H1 (cell line): ENCODE measurements at regions not wholly inside any gene's neighbourhood (a gene's known extent, or its start where the extent isn't known, plus 50 kb on each side); places are given as distances from the start of the nearest gene placed in this dataset.

Experiments
- PHF8 ChIP-seq: fragments of 200-600 bp; sonication (generic); conservative IDR thresholded peaks from 2 replicates; pipeline ENCODE4 v1.7.1; 2012; ENCODE audit warnings: low read depth, mild to moderate bottlenecking, inconsistent platforms, low read length, moderate library complexity
- POU5F1 ChIP-seq: IDR thresholded peaks from 2 replicates; pipeline ENCODE4 v1.6.1; 2011; ENCODE audit warnings: low read depth, mild to moderate bottlenecking, low read length, moderate library complexity
- SIRT6 ChIP-seq: IDR thresholded peaks from one replicate; pipeline ENCODE4 v1.7.1; 2012; ENCODE audit warnings: low read length, inconsistent platforms
- SUZ12 ChIP-seq: fragments of 200-600 bp; sonication (generic); IDR thresholded peaks from 2 replicates; pipeline ENCODE4 v1.6.1; 2012; ENCODE audit warnings: mild to moderate bottlenecking, inconsistent platforms, low read length, moderate library complexity, mixed read lengths
- TF ChIP-seq, protein P1 (sequence below): fragments of 300-600 bp; sonication (generic); IDR thresholded peaks from 2 replicates; pipeline ENCODE4 v1.7.1; 2012; ENCODE audit warnings: low read length, moderate library complexity, mild to moderate bottlenecking, inconsistent platforms; ENCODE audit not compliant: insufficient replicate concordance

GRCh38 chr6:121614115-121614514 is 178.7 kb downstream of the GJA1 start (continued):
- TF ChIP-seq, protein P1, sequence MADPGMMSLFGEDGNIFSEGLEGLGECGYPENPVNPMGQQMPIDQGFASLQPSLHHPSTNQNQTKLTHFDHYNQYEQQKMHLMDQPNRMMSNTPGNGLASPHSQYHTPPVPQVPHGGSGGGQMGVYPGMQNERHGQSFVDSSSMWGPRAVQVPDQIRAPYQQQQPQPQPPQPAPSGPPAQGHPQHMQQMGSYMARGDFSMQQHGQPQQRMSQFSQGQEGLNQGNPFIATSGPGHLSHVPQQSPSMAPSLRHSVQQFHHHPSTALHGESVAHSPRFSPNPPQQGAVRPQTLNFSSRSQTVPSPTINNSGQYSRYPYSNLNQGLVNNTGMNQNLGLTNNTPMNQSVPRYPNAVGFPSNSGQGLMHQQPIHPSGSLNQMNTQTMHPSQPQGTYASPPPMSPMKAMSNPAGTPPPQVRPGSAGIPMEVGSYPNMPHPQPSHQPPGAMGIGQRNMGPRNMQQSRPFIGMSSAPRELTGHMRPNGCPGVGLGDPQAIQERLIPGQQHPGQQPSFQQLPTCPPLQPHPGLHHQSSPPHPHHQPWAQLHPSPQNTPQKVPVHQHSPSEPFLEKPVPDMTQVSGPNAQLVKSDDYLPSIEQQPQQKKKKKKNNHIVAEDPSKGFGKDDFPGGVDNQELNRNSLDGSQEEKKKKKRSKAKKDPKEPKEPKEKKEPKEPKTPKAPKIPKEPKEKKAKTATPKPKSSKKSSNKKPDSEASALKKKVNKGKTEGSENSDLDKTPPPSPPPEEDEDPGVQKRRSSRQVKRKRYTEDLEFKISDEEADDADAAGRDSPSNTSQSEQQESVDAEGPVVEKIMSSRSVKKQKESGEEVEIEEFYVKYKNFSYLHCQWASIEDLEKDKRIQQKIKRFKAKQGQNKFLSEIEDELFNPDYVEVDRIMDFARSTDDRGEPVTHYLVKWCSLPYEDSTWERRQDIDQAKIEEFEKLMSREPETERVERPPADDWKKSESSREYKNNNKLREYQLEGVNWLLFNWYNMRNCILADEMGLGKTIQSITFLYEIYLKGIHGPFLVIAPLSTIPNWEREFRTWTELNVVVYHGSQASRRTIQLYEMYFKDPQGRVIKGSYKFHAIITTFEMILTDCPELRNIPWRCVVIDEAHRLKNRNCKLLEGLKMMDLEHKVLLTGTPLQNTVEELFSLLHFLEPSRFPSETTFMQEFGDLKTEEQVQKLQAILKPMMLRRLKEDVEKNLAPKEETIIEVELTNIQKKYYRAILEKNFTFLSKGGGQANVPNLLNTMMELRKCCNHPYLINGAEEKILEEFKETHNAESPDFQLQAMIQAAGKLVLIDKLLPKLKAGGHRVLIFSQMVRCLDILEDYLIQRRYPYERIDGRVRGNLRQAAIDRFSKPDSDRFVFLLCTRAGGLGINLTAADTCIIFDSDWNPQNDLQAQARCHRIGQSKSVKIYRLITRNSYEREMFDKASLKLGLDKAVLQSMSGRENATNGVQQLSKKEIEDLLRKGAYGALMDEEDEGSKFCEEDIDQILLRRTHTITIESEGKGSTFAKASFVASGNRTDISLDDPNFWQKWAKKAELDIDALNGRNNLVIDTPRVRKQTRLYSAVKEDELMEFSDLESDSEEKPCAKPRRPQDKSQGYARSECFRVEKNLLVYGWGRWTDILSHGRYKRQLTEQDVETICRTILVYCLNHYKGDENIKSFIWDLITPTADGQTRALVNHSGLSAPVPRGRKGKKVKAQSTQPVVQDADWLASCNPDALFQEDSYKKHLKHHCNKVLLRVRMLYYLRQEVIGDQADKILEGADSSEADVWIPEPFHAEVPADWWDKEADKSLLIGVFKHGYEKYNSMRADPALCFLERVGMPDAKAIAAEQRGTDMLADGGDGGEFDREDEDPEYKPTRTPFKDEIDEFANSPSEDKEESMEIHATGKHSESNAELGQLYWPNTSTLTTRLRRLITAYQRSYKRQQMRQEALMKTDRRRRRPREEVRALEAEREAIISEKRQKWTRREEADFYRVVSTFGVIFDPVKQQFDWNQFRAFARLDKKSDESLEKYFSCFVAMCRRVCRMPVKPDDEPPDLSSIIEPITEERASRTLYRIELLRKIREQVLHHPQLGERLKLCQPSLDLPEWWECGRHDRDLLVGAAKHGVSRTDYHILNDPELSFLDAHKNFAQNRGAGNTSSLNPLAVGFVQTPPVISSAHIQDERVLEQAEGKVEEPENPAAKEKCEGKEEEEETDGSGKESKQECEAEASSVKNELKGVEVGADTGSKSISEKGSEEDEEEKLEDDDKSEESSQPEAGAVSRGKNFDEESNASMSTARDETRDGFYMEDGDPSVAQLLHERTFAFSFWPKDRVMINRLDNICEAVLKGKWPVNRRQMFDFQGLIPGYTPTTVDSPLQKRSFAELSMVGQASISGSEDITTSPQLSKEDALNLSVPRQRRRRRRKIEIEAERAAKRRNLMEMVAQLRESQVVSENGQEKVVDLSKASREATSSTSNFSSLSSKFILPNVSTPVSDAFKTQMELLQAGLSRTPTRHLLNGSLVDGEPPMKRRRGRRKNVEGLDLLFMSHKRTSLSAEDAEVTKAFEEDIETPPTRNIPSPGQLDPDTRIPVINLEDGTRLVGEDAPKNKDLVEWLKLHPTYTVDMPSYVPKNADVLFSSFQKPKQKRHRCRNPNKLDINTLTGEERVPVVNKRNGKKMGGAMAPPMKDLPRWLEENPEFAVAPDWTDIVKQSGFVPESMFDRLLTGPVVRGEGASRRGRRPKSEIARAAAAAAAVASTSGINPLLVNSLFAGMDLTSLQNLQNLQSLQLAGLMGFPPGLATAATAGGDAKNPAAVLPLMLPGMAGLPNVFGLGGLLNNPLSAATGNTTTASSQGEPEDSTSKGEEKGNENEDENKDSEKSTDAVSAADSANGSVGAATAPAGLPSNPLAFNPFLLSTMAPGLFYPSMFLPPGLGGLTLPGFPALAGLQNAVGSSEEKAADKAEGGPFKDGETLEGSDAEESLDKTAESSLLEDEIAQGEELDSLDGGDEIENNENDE = no peak
- no peak for TF ChIP-seq PHF8
- no peak for TF ChIP-seq POU5F1
- no peak for TF ChIP-seq SIRT6
- no peak for TF ChIP-seq SUZ12
